Breast epithelium (tissue), 3 donors: ENCODE measurements at regions not wholly inside any gene's neighbourhood (a gene's known extent, or its start where the extent isn't known, plus 50 kb on each side); places are given as distances from the start of the nearest gene placed in this dataset.

Source experiments
- CTCF ChIP-seq, 3 donors: fragments of 450-650 bp; IDR thresholded peaks; one replicate each; pipeline ENCODE4 v1.5.1; 2016 to 2017; ENCODE audit warnings: antibody characterized with exemption in 3 of 3, mild to moderate bottlenecking in 3 of 3, moderate library complexity in 3 of 3
- POLR2A ChIP-seq: fragments of 450-650 bp; IDR thresholded peaks from one replicate; pipeline ENCODE4 v1.6.1; 2016; ENCODE audit warnings: antibody characterized with exemption, mild to moderate bottlenecking, moderate library complexity
- POLR2AphosphoS5 ChIP-seq, 3 donors: sonication (generic); formaldehyde crosslinking; IDR thresholded peaks; one replicate each; pipeline ENCODE4 v1.6.1; 2017; ENCODE audit warnings: antibody characterized with exemption in 3 of 3

GRCh38 chr3:94673876-94674275 lies 611.0 kb downstream of the NSUN3 start:
- TF ChIP-seq CTCF (IDR thresholded peaks at IDR 0.05) (no peak), POLR2A (no peak), POLR2AphosphoS5 (IDR thresholded peaks at IDR 0.05) (no peak)
